Epidermal melanocyte (primary cell): ENCODE measurements at regions not wholly inside any gene's neighbourhood (a gene's known extent, or its start where the extent isn't known, plus 50 kb on each side); places are given as distances from the start of the nearest gene placed in this dataset.

ENCODE experiments used
- DNase-seq: peaks from one replicate; pipeline ENCODE4 v3.0.0; 2011; ENCODE audit warnings: low spot score; ENCODE audit not compliant: insufficient read length

DNA sequence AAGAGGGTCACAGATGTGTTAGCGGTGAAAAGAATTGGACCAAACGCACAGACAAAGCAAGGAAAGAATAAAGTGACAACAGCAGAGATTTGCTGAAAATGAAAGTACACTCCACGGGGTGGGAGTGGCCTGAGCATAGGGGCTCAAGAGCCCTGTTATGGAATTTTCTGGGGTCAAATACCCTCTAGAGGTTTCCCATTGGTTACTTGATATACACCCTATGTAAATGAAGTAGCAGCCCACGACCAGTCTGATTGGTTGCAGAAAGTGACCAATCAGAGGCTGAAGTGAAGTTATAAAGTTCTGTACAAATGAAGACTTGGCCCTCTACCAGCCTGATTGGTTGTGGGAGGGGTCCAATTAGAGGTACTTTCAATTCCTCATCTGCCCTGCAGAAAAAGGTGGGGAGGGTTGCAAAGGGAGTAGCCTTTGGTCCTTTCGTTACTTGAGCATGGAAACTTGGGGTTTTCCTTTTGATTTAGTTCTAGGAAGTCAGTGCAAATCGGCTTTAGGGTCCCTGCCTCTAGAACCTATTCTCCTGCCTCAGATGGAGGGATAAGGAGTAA lies 125.6 kb upstream of the PRPS1L1 start:
- DNase-seq, result no peak

DNA sequence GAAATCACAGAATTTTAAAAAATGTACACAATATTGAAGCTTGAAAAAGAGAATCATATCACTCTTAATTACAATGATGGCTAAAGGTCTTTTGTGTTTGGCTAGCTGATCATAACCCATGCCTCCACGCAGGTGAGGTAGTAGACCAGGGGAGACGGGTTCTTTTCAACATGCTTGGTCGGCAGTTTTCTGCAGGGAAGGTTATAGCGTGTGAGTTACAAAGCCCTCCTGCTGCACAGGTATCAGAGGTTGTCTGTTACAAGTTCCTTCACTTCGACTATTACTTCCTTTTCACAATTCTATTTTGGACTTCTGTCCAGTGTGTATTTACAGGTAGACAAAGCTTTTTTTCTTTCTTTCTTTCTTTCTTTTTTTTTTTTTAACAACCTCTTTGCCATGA lies 127.1 kb upstream of the PRPS1L1 start:
- DNase-seq, result no peak

- no peak for DNase-seq
Observed at GRCh38 chr7:18157233-18157632, 129.6 kb upstream of the PRPS1L1 start.

- no peak for DNase-seq
Observed at GRCh38 chr7:18162657-18163056, 135.0 kb upstream of the PRPS1L1 start.

GRCh38 chr7:18163091-18163490 lies 135.4 kb upstream of the PRPS1L1 start:
- no peak for DNase-seq

- DNase-seq, result no peak
Observed at GRCh38 chr7:18165166-18165565, 137.5 kb upstream of the PRPS1L1 start.

DNA sequence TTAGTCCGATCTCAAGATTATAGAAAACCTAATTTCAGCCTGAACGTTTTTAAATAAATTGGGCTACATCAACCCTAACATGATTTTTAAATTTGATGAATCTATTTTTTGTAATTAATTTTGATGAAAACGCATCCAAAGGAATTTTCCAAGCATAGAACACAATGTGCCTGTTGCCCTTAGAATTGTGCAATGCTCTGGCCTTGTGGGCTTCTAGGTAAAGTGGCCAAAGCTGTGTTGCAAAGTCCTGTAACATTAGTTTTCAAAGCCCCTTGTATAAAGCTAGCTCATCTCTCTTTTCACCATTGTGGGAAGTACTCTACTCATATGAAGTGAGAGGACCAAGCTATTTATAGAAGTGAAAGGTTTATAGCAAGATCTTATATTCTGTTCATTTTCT lies 138.4 kb upstream of the PRPS1L1 start:
- DNase-seq, result no peak

DNA sequence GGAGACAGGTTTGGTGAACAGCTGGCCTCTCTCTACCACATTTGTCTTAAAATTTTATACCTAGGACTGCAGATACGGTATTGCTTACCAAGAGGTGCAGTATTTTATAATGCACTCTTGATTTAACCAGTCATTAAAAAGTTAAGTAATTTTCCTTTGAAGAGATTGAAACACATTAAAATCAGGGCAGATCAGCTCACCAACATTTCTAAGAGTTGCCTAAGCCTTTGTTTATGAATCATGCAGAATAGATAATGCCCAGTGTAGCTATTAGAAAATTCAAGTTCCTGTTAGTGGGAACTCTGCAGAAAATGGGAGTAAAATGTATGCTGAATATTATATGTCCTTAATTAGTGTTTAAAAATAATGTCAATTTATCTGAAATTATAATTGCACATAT lies 140.2 kb upstream of the PRPS1L1 start:
- DNase-seq, result no peak

- DNase-seq, result no peak
Observed at GRCh38 chr7:18174996-18175395, 147.3 kb upstream of the PRPS1L1 start.

- DNase-seq, result no peak
Observed at GRCh38 chr7:18175801-18176450, 148.3 kb upstream of the PRPS1L1 start.

- no peak for DNase-seq
Observed at GRCh38 chr7:18177129-18177814, 149.6 kb upstream of the PRPS1L1 start.

GRCh38 chr7:18177815-18178660 lies 150.4 kb upstream of the PRPS1L1 start:
- no peak for DNase-seq

- DNase-seq, result no peak
Observed at GRCh38 chr7:18179093-18179492, 151.4 kb upstream of the PRPS1L1 start.

GRCh38 chr7:18180685-18181084 lies 153.0 kb upstream of the PRPS1L1 start:
- DNase-seq, result no peak

DNA sequence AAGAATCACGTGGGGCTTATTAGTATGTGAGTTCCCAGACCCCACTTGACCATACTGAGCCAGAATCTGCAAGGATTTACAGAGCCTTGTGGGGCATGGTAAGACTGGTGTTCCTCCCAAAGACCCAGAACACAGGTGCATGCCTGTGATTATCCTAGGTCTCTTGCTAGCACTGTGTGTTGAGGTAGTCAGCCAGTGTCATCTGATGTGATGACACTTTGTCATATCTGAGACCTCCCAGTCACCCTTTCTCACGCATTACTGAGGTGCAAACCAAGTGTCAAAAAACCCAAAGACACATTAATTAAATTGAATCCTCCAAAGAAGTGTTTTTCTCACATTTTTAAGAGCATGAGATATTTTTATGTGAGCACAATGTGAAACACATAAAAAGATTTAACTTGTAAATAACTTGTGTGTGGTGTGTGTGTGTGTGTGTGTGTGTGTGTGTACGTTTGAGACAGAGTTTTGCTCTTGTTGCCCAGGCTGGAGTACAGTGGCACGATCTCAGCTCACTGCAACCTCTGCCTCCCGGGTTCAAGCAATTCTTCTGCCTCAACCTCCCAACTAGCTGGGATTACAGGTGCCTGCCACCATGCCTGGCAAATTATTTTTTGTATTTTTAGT lies 162.0 kb upstream of the PRPS1L1 start:
- no peak for DNase-seq

- DNase-seq, result no peak
Observed at GRCh38 chr7:18191341-18191740, 163.7 kb upstream of the PRPS1L1 start.

GRCh38 chr7:18191862-18192625 lies 164.4 kb upstream of the PRPS1L1 start:
- no peak for DNase-seq

DNA sequence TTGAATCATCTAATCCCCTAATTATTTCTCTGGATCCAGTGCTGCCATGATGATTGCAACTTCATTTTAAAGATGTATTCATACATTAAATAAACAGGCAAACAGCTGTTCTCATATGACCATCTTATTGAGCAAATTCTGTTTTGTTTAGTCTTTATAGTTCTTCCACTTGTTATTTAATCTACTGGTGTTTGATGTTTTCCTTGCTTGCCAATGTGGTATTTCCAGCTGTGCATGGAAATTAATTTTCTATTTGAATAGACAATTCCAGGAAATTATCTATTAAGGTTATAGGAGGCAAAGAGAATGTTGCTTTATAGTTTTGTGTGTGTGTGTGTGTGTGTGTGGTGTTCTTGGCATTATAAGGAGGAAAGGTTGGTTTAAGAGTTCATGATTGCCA lies 167.0 kb upstream of the PRPS1L1 start:
- DNase-seq, result no peak

- no peak for DNase-seq
Observed at GRCh38 chr7:18196638-18197037, 169.0 kb upstream of the PRPS1L1 start.

DNA sequence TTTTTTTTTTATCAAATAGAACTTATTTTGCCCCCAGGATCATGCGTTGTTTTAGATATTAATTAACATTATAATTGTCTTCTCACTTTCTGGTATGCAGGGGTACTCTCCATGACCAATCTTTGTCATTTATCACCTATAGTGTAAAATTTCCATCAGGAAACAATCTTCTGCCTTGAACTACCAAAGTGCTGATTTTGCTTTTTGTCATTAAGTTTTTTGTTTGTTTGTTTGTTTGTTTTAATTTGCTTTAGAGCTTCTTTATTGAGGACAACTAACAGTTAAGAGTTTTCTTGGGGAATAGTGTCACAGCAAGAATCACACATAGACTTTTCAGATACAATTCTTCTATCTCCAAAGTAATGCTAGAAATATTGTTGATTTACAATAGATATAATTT lies 171.2 kb upstream of the PRPS1L1 start:
- DNase-seq, result no peak

GRCh38 chr7:18200266-18200665 lies 172.6 kb upstream of the PRPS1L1 start:
- DNase-seq, result no peak
